ENCODE measurements at regions not wholly inside any gene's neighbourhood (a gene's known extent, or its start where the extent isn't known, plus 50 kb on each side); places are given as distances from the start of the nearest gene placed in this dataset.

DNA sequence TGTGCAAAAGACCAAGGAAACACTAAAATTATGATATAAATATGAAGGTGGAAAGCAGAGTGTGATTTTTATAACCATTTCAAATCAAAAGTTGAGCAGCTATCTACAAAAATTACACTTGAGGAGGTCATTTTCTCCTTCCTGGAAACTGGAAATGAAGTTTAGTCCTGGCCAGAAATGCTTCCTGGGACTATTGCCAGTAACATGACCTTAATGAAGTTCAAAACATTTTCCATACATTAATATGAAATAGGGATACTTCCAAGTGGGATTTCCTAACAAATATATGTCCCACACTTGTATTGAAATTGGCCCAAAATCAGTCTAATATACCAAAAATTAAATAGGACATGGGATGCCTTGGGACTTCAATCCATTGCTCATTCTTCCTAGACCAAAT, 1556.8 kb upstream of the MIR17HG start:
- Histone ChIP-seq H3K9me3 (no peaks in the 10 kb centered on the region), H3K27ac (no peak overlapping the region), H3K4me2 (no peak overlapping the region), H3K4me1 (no peaks in the 10 kb centered on the region), H3K4me3 (no peak overlapping the region)
- FAIRE-seq = no peak
- CTCF ChIA-PET = no interaction called here
- TF ChIP-seq PHF8 (IDR thresholded peaks at IDR 0.05; ENCODE audit: borderline replicate concordance, low read depth) (no peak), MAZ (IDR thresholded peaks at IDR 0.05; ENCODE audit: borderline replicate concordance, low read depth, low read length) (no peak), SREBF2 (IDR thresholded peaks at IDR 0.05) (no peak), ZC3H11A (IDR thresholded peaks at IDR 0.05) (no peak), RARB (CRISPR knock-in tag; IDR thresholded peaks at IDR 0.05) (no peak), HDAC2 (IDR thresholded peaks at IDR 0.05) (no peak)
- no peak for ATAC-seq
- DNase-seq (ENCODE audit: low read depth in 1 of 2, low spot score in 1 of 2) = no peak
- POLR2A ChIA-PET = no interaction called here

DNA sequence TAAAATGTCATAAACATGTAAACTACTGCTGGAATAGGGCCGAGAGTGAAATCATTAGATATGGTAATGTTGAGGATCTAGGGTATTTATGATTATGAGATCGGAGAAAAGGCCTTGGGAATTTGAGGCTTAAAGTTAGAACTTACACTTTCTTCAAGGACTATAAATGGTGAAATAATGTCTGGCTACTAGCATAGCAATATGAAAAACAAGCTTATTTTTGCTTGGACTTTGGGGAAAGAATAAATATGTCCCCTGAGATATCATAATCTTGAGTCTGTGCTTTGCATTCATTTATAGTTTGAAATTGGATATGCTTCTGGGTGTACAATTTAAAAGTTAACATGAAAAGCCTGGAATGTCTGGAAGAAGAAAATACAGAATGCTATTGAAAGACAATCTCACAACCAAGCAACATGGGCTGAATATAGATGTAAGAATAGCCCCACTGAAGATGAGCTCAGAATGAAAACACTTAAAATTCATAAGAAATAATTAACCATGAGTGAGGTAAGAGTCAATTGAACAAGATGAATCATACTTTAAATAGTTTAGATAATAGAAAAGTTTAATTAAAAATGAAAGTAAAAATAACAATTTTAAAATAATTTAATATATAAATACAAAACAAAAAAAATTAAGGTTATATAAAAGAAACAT, 1555.4 kb upstream of the MIR17HG start:
- DNase-seq (ENCODE audit: low read depth in 1 of 2, low spot score in 1 of 2) (no peak), ATAC-seq (no peak), FAIRE-seq (no peak)
- WGBS (ENCODE audit: missing lambda C conversion rate) = 73% methylated on average over 2 of the region's 2 CpGs
- no peak overlapping the region for H3K27ac ChIP-seq
- H3K4me3 ChIP-seq = no peak overlapping the region
- no peaks in the 10 kb centered on the region for H3K4me1 ChIP-seq
- ChIA-PET POLR2A (no interaction called here), CTCF (no interaction called here)
- H3K4me2 ChIP-seq = no peak overlapping the region
- TF ChIP-seq MYC (IDR thresholded peaks at IDR 0.05; ENCODE audit: borderline replicate concordance, low read length) (no peak), HEYL (CRISPR knock-in tag; IDR thresholded peaks at IDR 0.05) (no peak), RAD21 (conservative IDR thresholded peaks at IDR 0.05 in 1 of 2, IDR thresholded peaks at IDR 0.05 in 1 of 2) (no peak), JUN (IDR thresholded peaks at IDR 0.05) (no peak)
- no peaks in the 10 kb centered on the region for H3K9me3 ChIP-seq

DNA sequence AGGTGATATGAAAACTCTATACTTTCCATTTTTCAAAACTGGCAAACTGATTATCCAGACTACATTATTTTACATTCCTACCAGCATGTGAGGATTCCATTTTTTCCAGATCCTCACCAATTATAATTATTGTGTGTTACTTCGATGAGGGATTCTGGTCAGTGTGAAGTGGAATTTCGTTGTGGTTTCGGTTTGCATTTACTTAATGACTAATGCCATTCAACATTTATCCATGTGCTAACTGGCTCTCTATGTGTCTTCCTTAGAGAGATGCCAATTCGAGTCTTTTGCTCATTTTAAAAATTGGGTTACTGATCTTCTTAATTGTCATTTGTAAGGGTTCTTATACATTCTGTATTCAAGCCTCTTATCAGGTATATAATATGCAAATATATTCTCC, 1551.3 kb upstream of the MIR17HG start:
- POLR2A ChIA-PET = no interaction called here
- H3K4me2 ChIP-seq = no peak overlapping the region
- no peaks in the 10 kb centered on the region for H3K4me1 ChIP-seq
- no peaks in the 10 kb centered on the region for H3K9me3 ChIP-seq
- no peak overlapping the region for H3K4me3 ChIP-seq
- WGBS (ENCODE audit: missing lambda C conversion rate) = 38% methylated on average over 4 of the region's 4 CpGs
- CTCF ChIA-PET = no interaction called here
- TF ChIP-seq ZNF302 (CRISPR knock-in tag; IDR thresholded peaks at IDR 0.05) = no peak
- H3K27ac ChIP-seq = no peak overlapping the region
- DNase-seq (ENCODE audit: low read depth in 1 of 2, low spot score in 1 of 2) (no peak), FAIRE-seq (no peak), ATAC-seq (no peak)

DNA sequence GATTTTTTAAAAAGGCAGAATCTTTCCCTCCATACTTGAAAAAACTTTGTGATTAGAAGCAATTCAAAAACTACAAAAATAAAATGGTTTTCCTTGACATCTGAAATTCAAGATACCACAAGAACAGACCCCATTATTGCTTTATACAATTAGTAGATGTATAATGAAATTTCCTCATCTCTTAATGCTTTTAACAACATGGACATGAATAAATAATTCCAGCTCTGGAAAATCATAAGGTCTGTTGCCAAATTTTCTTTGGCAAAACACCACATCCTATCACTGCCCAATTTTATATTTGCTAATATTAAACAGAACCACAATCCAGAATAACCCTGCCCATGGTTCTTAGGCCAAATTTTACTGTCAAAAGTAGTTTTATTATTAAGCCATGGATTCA, 1543.6 kb upstream of the MIR17HG start:
- Histone ChIP-seq H3K27ac (no peak overlapping the region), H3K4me1 (no peaks in the 10 kb centered on the region), H3K4me2 (no peak overlapping the region), H3K4me3 (no peak overlapping the region), H3K9me3 (no peaks in the 10 kb centered on the region)
- DNase-seq (ENCODE audit: low read depth in 1 of 2, low spot score in 1 of 2) (no peak), FAIRE-seq (no peak), ATAC-seq (no peak)
- ChIA-PET POLR2A (no interaction called here), CTCF (no interaction called here)
- TF ChIP-seq HEYL (CRISPR knock-in tag; IDR thresholded peaks at IDR 0.05) (no peak), CBX8 (IDR thresholded peaks at IDR 0.05) (no peak), MAZ (IDR thresholded peaks at IDR 0.05; ENCODE audit: borderline replicate concordance, low read depth, low read length) (no peak), RCOR1 (IDR thresholded peaks at IDR 0.05; ENCODE audit: low read depth, low read length) (no peak), ZFP36 (IDR thresholded peaks at IDR 0.05; ENCODE audit: borderline replicate concordance, partially characterized antibody) (no peak), POLR2AphosphoS2 (conservative IDR thresholded peaks at IDR 0.05; ENCODE audit: low read length) (no peak), RFX5 (IDR thresholded peaks at IDR 0.05) (no peak)
- TF ChIP-seq, protein P1, sequence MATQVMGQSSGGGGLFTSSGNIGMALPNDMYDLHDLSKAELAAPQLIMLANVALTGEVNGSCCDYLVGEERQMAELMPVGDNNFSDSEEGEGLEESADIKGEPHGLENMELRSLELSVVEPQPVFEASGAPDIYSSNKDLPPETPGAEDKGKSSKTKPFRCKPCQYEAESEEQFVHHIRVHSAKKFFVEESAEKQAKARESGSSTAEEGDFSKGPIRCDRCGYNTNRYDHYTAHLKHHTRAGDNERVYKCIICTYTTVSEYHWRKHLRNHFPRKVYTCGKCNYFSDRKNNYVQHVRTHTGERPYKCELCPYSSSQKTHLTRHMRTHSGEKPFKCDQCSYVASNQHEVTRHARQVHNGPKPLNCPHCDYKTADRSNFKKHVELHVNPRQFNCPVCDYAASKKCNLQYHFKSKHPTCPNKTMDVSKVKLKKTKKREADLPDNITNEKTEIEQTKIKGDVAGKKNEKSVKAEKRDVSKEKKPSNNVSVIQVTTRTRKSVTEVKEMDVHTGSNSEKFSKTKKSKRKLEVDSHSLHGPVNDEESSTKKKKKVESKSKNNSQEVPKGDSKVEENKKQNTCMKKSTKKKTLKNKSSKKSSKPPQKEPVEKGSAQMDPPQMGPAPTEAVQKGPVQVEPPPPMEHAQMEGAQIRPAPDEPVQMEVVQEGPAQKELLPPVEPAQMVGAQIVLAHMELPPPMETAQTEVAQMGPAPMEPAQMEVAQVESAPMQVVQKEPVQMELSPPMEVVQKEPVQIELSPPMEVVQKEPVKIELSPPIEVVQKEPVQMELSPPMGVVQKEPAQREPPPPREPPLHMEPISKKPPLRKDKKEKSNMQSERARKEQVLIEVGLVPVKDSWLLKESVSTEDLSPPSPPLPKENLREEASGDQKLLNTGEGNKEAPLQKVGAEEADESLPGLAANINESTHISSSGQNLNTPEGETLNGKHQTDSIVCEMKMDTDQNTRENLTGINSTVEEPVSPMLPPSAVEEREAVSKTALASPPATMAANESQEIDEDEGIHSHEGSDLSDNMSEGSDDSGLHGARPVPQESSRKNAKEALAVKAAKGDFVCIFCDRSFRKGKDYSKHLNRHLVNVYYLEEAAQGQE (IDR thresholded peaks at IDR 0.05) = no peak
- TF ChIP-seq, protein P2, sequence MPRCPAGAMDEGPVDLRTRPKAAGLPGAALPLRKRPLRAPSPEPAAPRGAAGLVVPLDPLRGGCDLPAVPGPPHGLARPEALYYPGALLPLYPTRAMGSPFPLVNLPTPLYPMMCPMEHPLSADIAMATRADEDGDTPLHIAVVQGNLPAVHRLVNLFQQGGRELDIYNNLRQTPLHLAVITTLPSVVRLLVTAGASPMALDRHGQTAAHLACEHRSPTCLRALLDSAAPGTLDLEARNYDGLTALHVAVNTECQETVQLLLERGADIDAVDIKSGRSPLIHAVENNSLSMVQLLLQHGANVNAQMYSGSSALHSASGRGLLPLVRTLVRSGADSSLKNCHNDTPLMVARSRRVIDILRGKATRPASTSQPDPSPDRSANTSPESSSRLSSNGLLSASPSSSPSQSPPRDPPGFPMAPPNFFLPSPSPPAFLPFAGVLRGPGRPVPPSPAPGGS (IDR thresholded peaks at IDR 0.05) = no peak
- TF ChIP-seq, protein P3, sequence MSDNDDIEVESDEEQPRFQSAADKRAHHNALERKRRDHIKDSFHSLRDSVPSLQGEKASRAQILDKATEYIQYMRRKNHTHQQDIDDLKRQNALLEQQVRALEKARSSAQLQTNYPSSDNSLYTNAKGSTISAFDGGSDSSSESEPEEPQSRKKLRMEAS (IDR thresholded peaks at IDR 0.05) = no peak
- TF ChIP-seq, protein P4, sequence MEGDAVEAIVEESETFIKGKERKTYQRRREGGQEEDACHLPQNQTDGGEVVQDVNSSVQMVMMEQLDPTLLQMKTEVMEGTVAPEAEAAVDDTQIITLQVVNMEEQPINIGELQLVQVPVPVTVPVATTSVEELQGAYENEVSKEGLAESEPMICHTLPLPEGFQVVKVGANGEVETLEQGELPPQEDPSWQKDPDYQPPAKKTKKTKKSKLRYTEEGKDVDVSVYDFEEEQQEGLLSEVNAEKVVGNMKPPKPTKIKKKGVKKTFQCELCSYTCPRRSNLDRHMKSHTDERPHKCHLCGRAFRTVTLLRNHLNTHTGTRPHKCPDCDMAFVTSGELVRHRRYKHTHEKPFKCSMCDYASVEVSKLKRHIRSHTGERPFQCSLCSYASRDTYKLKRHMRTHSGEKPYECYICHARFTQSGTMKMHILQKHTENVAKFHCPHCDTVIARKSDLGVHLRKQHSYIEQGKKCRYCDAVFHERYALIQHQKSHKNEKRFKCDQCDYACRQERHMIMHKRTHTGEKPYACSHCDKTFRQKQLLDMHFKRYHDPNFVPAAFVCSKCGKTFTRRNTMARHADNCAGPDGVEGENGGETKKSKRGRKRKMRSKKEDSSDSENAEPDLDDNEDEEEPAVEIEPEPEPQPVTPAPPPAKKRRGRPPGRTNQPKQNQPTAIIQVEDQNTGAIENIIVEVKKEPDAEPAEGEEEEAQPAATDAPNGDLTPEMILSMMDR (IDR thresholded peaks at IDR 0.05) = no peak
